Renal pelvis (tissue), 1 donor: ENCODE measurements at regions not wholly inside any gene's neighbourhood (a gene's known extent, or its start where the extent isn't known, plus 50 kb on each side); places are given as distances from the start of the nearest gene placed in this dataset.
"Not testable (repeated sequence)": the region's sequence is repeated elsewhere in the genome, so short reads cannot be mapped to it uniquely, and the experiment has no call there.

Experiments
- DNase-seq: peaks from one replicate; pipeline ENCODE4 v3.0.0-alpha.2; 2013

DNA sequence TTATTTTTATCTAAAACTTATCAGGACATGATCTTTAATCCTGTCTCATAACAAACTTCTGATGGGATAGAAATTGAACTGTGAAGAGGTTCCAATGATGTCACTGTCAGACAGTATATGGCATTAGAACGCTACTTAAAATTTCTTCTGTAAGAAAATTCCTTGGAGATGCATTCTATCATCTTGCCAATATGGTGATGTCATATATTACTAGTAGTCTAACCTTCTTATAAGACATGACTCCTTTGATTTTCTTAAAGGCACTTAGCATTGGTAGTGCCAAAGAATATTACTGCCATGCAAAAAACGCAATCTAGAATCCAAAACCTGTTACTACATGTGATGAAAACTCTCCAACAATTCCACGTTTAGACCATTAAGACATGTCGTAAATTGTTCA, 131.1 kb downstream of the SLC25A46 start:
- no peak for DNase-seq

DNA sequence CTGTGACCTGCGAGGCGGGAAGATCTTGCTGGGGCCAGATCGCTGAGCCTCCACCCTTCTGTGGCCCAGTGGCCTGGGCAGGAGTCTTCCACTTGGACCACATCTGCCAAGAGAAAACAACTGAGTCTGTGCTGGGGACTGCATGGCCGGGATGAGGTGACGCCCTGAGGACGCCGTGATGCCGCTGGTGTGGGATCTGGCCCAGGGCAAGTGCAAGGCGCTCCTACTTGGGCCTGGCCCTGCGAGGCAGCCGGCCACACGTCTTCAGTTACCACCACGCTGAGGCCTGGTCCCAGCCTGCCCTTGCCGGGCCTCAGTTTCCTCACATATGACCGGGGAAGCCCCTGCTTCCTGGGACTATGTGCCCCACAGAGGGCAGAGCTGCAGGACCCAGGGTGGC, 133.4 kb downstream of the SLC25A46 start:
- no peak for DNase-seq

GRCh38 chr5:110872963-110873362, 134.2 kb downstream of the SLC25A46 start:
- no peak for DNase-seq

- DNase-seq: no peak
Observed at GRCh38 chr5:110873773-110874437, 135.1 kb downstream of the SLC25A46 start.

- DNase-seq: not testable (repeated sequence)
Observed at GRCh38 chr5:110875115-110875514, 136.3 kb downstream of the SLC25A46 start.

DNA sequence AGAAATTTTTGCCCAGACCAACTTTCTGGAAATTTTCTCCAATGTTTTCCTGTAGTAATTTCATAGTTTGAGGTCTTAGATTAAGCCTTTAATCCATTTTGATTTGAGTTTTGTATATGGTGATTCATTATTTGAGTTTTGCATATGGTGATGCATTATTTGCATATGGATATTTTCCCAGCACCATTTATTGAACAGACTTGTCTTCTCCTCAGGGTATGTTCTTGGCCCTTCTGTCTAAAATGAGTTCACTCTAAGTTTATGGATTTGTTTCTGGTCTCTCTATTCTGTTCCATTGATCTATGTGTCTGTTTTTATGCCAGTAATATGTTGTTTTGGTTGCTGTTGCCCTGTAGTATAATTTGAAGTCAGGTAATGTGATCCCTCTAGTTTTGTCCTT, 139.3 kb downstream of the SLC25A46 start:
- DNase-seq: no peak

DNA sequence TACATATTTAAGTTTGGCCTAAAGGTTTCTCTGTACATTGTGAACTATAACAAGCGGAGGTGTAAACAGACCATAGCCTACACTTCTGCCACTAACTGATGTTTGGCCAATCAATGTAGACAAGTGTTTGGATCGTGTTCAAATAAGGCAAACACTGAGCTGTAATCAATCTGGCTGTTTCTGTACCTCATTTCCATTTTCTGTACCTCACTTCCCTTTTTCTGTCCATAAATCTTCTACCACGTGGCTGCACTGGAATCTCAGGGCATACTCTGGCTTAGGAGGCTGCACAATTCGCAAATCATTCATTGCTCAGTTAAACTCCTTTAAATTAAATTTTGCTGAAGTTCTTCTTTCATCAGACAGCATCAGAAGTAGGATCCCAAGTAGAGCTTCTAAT, 140.9 kb downstream of the SLC25A46 start:
- no peak for DNase-seq

DNA sequence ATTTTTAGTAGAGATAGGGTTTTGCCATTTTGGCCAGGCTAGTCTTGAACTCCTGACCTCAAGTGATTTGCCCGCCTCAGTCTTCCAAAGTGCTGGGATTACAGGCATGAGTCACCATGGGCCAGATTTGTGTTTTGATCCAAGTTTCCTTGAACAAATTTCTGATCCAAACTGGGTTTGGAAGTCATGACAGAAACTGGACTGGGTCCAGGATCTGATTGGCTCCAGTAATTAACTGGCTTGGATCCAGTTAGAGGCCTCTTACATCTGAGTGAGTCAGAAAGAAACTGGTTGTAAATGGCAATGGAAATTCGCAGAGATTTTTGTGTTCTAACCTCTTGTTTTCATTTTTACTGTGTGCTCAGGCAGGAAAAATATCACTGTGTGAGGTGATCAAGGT, 141.6 kb downstream of the SLC25A46 start:
- DNase-seq: no peak

GRCh38 chr5:110884005-110884404, 145.2 kb downstream of the SLC25A46 start:
- DNase-seq: no peak

DNA sequence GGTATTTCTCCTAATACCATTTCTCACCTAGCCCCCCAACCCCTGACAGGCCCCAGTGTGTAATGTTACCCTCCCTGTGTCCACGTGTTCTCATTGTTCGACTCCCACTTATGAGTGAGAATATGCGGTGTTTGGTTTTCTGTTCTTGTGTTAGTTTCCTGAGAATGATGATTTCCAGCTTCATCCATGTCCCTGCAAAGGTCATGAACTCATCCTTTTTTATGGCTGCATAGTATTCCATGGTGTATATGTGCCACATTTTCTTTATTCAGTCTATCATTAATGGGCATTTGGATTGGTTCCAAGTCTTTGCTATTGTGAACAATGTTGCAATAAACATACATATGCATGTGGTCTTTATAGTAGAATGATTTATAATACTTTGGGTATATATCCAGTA, 148.4 kb downstream of the SLC25A46 start:
- not testable (repeated sequence) for DNase-seq

DNA sequence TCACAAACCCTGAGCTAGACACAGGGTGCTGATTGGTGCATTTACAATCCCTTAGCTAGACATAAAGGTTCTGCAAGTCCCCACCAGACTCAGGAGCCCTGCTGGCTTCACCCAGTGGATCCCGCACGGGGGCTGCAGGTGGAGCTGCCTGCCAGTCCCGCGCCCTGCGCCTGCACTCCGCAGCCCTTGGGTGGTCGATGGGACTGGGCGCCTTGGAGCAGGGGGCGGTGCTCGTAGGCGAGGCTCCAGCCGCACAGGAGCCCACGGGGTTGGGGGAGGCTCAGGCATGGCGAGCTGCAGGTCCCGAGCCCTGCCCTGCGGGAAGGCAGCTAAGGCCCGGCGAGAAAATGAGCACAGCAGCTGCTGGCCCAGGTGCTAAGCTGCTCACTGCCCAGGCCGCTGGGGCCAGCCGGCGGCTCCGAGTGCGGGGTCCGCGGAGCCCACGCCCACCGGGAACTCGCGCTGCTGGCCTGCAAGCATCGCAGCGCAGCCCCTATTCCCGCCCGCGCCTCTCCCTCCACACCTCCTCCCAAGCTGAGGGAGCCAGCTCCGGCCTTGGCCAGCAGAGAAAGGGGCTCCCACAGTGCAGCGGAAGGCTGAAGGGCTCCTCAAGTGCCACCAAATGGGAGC, 155.2 kb downstream of the SLC25A46 start:
- DNase-seq: not testable (repeated sequence)

DNA sequence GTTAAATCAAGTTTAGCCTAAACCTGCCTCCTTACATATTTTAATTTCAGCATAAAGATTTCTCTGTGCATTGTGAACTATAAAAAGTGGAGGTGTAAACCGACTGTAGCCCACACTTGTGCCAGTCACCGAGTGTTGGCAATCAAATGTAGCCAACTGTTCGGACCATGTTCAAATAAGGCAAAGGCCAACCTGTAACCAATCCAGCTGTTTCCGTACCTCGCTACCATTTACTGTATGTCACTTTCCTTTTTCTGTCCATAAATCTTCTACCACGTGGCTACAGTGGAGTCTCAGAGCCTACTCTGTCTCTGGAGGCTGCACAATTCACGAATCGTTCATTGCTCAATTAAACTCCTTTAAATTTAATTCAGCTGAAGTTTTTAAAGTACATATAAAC, 156.0 kb downstream of the SLC25A46 start:
- no peak for DNase-seq

DNA sequence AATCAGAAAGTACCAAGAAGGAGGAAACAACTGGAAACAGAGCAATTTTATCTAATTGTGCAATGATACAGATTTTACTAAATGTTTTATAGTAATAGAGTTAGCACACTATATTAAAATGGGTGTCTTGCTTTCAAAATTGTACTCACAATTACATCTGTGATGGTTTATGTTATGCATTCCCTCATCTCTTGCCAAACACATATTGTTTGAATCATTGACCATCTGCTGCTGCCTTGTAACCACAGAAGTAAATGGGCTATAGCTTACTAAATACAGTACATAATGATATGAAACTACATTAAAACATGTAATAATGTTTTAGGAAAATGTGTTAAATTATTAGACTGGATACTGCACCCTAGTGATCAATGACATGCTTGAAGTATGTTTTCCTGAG, 158.1 kb downstream of the SLC25A46 start:
- no peak for DNase-seq

GRCh38 chr5:110899566-110900412, 161.0 kb downstream of the SLC25A46 start:
- no peak for DNase-seq

DNA sequence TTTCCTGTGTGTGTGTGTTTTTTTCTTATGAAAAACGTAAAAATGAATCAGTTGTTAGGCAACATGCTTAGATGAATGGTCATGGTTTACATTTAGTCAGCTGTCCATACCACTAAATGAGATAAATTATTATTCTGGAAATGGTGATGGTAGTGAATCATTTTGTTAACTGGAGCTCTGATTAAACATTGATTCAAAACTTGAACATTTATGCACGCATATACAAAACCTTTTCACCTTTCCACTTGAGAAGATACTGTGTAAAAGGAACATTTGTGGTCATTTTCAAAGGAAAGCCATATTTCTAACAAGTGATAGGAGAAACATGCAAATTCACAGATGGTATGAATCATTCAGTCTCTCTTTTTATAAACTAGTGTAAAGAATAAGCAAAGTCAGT, 162.0 kb downstream of the SLC25A46 start:
- DNase-seq: no peak

- no peak for DNase-seq
Observed at GRCh38 chr5:110903966-110904365, 165.2 kb downstream of the SLC25A46 start.

DNA sequence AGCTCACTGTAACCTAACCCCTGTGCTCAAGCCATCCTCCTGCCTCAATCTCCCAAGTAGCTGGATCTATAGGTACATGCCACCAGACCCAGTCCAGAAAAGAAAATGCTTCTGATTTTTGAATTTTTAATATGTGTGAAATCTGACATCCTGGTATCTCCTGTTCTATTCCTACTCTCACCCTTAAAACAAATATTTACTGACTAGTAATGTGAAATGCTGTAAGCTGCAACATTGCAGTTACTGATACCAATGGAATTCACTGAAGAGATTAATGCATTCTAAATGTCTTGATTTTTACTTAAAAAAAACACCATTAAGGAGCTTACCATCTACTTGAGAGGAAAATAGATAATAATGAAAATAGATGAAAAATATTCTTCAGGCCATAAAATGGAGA, 162.7 kb upstream of the TSLP start:
- no peak for DNase-seq

DNA sequence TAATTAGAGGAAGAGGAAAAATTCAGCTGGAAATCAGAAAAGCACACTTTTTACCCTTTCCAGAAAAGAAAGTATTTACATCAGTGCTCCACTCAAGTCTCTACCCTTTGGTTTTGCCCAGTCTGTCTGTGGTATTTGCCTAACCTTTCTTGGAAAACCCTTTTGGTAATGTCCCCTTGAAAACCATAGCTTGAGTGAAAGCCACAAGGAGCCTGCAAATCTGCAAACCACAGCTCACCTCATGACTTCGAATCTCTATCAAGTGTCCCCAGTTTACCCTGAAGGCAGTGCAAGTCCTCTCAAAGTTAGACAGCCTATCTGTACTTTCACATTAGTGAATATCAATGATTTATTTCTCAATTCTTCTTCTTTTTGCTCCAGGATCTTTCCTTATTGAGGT, 162.1 kb upstream of the TSLP start:
- DNase-seq: no peak

- no peak for DNase-seq
Observed at GRCh38 chr5:110909950-110910349, 161.6 kb upstream of the TSLP start.

GRCh38 chr5:110913221-110913620, 158.3 kb upstream of the TSLP start:
- no peak for DNase-seq

DNA sequence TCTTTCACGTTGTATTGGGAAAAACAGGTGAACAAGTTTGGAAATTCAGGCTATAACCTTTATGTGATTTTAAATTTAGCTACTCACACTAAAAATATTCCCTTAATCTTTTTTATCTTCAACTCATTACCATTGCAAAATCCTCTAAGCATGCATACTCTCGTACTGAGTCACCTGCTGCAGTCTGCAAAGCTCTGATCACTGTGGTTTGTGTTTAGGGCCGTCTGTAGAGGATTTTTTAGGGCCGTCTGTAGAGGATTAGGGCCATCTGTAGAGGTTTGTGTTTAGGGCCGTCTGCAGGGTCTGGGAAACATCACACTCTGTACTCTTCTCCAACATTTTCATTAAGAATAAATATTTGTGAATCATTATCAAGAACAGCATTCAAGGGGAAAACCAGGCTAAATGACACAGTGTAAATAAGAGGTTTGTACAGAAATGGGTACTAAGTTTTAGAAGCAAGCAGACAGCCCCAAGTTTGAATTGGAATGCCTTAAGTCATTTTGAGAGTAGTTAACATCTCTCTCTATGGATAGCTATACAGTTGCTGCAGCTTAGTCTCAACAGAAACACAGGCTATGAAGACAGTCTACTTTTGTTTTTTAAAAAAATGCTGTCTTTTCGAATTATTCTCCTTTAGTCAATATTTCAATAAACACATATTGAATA, 155.0 kb upstream of the TSLP start:
- no peak for DNase-seq

GRCh38 chr5:110917161-110917875, 154.2 kb upstream of the TSLP start:
- no peak for DNase-seq
